ENCODE measurements at regions not wholly inside any gene's neighbourhood (a gene's known extent, or its start where the extent isn't known, plus 50 kb on each side); places are given as distances from the start of the nearest gene placed in this dataset.

DNA sequence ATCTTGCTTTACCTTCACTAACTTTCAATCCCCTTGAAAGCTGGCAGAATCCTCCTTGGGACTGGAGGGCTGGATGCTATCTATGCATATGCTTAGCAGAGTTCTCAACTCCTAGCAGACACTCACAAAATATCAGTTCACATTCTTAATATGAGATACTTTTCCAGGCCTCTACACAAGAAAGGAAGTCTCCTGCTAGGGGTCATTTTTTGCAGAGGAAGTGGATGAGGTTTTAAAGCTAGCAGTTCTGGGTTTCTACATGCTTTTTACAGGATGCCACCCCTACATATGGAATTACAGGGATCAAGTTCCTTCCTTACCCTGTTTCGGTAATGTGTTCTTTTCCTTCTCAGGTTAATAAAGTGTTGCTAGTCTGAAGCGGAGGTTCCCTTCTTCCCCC lies 206.3 kb upstream of the TP63 start:
- Histone ChIP-seq H3K36me3 (ENCODE audit: control insufficient read depth in 2 of 2, insufficient read depth in 2 of 2, low read length in 1 of 2) (no peaks in the 10 kb centered on the region), H3K4me2 (ENCODE audit: control insufficient read depth, insufficient read depth) (no peak overlapping the region), H3K4me3 (no peak overlapping the region), H3K27me3 (replicated peaks in 1 of 2; ENCODE audit: control insufficient read depth in 2 of 2, insufficient read depth in 2 of 2, low read length in 1 of 2) (no peaks in the 10 kb centered on the region), H2AFZ (ENCODE audit: control insufficient read depth, low read depth, low read length) (no peak overlapping the region), H4K20me1 (ENCODE audit: control insufficient read depth, insufficient read depth) (no peaks in the 10 kb centered on the region), H3K9ac (ENCODE audit: control insufficient read depth, insufficient read depth, low read length) (no peak overlapping the region), H3K79me2 (ENCODE audit: control insufficient read depth, insufficient read depth, low read length) (no peaks in the 10 kb centered on the region), H3K27ac (ENCODE audit: control insufficient read depth, insufficient read depth) (no peak overlapping the region), H3K9me3 (replicated peaks; ENCODE audit: control insufficient read depth, insufficient read depth, low read length) (no peaks in the 10 kb centered on the region; the same call in 2 of the 3 replicates), H3K4me1 (ENCODE audit: control insufficient read depth, insufficient read depth, low read length) (no peaks in the 10 kb centered on the region)
- intact Hi-C loops (cut with micrococcal nuclease; ENCODE audit: unreplicated experiment) (no loop called here), in situ Hi-C loops (cut with MboI) (no loop called here)
- ATAC-seq (no peak), DNase-seq (ENCODE audit: low read depth, low spot score) (no peak), FAIRE-seq (no peak)
- ChIA-PET RAD21 (ENCODE audit: unreplicated experiment) (no interaction called here), SMC1A (ENCODE audit: uncharacterized antibody, unreplicated experiment) (interaction anchor here (1.0 to 1.1 kb wide), 2 partner anchors 87 to 101 kb away, joined by 3 to 4 read pairs; no protein-coding TSS in a partner anchor), CTCF (interaction anchor here (0.6 to 0.8 kb wide), 3 partner anchors 8 to 1675 kb away, joined by 3 read pairs; no protein-coding TSS in a partner anchor), POLR2A (interaction anchor here (1.1 kb wide), 1 partner anchor 21 kb away, joined by 7 read pairs; no protein-coding TSS in a partner anchor)
- no peak for TF ChIP-seq CHD1 (IDR thresholded peaks at IDR 0.05; ENCODE audit: low read depth, low read length)
- TF ChIP-seq, protein P1, sequence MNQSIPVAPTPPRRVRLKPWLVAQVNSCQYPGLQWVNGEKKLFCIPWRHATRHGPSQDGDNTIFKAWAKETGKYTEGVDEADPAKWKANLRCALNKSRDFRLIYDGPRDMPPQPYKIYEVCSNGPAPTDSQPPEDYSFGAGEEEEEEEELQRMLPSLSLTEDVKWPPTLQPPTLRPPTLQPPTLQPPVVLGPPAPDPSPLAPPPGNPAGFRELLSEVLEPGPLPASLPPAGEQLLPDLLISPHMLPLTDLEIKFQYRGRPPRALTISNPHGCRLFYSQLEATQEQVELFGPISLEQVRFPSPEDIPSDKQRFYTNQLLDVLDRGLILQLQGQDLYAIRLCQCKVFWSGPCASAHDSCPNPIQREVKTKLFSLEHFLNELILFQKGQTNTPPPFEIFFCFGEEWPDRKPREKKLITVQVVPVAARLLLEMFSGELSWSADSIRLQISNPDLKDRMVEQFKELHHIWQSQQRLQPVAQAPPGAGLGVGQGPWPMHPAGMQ (IDR thresholded peaks at IDR 0.05; ENCODE audit: borderline replicate concordance), result no peak
- TF ChIP-seq ZZZ3 (IDR thresholded peaks at IDR 0.05; ENCODE audit: control insufficient read depth, insufficient read length, low read depth), result no peak
- no peak for TF ChIP-seq SIX5 (IDR thresholded peaks at IDR 0.05; ENCODE audit: low read depth, low read length, severe bottlenecking)
- TF ChIP-seq, protein P2, sequence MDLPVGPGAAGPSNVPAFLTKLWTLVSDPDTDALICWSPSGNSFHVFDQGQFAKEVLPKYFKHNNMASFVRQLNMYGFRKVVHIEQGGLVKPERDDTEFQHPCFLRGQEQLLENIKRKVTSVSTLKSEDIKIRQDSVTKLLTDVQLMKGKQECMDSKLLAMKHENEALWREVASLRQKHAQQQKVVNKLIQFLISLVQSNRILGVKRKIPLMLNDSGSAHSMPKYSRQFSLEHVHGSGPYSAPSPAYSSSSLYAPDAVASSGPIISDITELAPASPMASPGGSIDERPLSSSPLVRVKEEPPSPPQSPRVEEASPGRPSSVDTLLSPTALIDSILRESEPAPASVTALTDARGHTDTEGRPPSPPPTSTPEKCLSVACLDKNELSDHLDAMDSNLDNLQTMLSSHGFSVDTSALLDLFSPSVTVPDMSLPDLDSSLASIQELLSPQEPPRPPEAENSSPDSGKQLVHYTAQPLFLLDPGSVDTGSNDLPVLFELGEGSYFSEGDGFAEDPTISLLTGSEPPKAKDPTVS (IDR thresholded peaks at IDR 0.05; ENCODE audit: low read depth, low read length), result no peak
- TF ChIP-seq SREBF2 (IDR thresholded peaks at IDR 0.05; ENCODE audit: low read length), result no peak
- TF ChIP-seq ETV6 (conservative IDR thresholded peaks at IDR 0.05 in 1 of 2, IDR thresholded peaks at IDR 0.05 in 1 of 2; ENCODE audit: borderline replicate concordance in 1 of 2, low read depth in 1 of 2), result no peak
- TF ChIP-seq NFIC (IDR thresholded peaks at IDR 0.05; ENCODE audit: low read depth, low read length), result no peak
- no peak for TF ChIP-seq SMAD5 (IDR thresholded peaks at IDR 0.05; ENCODE audit: low read depth)
- TF ChIP-seq, protein P3, sequence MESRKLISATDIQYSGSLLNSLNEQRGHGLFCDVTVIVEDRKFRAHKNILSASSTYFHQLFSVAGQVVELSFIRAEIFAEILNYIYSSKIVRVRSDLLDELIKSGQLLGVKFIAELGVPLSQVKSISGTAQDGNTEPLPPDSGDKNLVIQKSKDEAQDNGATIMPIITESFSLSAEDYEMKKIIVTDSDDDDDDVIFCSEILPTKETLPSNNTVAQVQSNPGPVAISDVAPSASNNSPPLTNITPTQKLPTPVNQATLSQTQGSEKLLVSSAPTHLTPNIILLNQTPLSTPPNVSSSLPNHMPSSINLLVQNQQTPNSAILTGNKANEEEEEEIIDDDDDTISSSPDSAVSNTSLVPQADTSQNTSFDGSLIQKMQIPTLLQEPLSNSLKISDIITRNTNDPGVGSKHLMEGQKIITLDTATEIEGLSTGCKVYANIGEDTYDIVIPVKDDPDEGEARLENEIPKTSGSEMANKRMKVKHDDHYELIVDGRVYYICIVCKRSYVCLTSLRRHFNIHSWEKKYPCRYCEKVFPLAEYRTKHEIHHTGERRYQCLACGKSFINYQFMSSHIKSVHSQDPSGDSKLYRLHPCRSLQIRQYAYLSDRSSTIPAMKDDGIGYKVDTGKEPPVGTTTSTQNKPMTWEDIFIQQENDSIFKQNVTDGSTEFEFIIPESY (IDR thresholded peaks at IDR 0.05), result no peak
- TF ChIP-seq, protein P4, sequence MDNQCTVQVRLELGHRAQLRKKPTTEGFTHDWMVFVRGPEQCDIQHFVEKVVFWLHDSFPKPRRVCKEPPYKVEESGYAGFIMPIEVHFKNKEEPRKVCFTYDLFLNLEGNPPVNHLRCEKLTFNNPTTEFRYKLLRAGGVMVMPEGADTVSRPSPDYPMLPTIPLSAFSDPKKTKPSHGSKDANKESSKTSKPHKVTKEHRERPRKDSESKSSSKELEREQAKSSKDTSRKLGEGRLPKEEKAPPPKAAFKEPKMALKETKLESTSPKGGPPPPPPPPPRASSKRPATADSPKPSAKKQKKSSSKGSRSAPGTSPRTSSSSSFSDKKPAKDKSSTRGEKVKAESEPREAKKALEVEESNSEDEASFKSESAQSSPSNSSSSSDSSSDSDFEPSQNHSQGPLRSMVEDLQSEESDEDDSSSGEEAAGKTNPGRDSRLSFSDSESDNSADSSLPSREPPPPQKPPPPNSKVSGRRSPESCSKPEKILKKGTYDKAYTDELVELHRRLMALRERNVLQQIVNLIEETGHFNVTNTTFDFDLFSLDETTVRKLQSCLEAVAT (IDR thresholded peaks at IDR 0.05), result no peak
- no TSS peak for BruUV-seq (replicated peaks)
- WGBS (ENCODE audit: insufficient coverage, insufficient replicate concordance, low lambda C conversion rate, missing lambda C conversion rate), result 93% methylated on average over 2 of the region's 2 CpGs

Measured in GM12878 (cell line).